Activated CD8-positive, alpha-beta T cell treated with anti-CD3 and anti-CD28 coated beads, Interleukin-2, amount 10 ng/mL, durations not matched to agents 7 days and 5 days (primary cell): ENCODE measurements at regions not wholly inside any gene's neighbourhood (a gene's known extent, or its start where the extent isn't known, plus 50 kb on each side); places are given as distances from the start of the nearest gene placed in this dataset.
"Not testable (repeated sequence)": the region's sequence is repeated elsewhere in the genome, so short reads cannot be mapped to it uniquely, and the experiment has no call there.

Experiments used
- ATAC-seq: fragments of 150-1000 bp; cut with Tn5 transposase; one replicate; pipeline ENCODE4 v1.10.0; 2021; ENCODE audit warnings: moderate library complexity
- CTCF ChIA-PET: fragments of 350-600 bp; sonication (Branson Sonifier 250); formaldehyde crosslinking; loops from one replicate; lab custom pipeline; 2021; ENCODE audit warnings: antibody characterized with exemption; lab: Charles Lee
- POLR2A ChIA-PET: fragments of 350-600 bp; sonication (Branson Sonifier 250); formaldehyde crosslinking; loops from one replicate; lab custom pipeline; 2021; ENCODE audit warnings: antibody characterized with exemption; lab: Charles Lee
- DNase-seq: peaks from one replicate; pipeline ENCODE4 v3.0.0-alpha.2; 2020
- H3K27ac Mint-ChIP-seq: one replicate; pipeline ENCODE4 v1.8.0; 2021; ENCODE audit warnings: mild to moderate bottlenecking, mixed read lengths
- H3K27me3 Mint-ChIP-seq: one replicate; pipeline ENCODE4 v1.8.0; 2021; ENCODE audit warnings: low read depth, mixed read lengths
- H3K36me3 Mint-ChIP-seq: one replicate; pipeline ENCODE4 v1.8.0; 2021; ENCODE audit warnings: low read depth, mixed read lengths
- H3K4me1 Mint-ChIP-seq: one replicate; pipeline ENCODE4 v1.8.0; 2021; ENCODE audit warnings: low read depth, mixed read lengths
- H3K4me3 Mint-ChIP-seq: one replicate; pipeline ENCODE4 v1.8.0; 2021; ENCODE audit warnings: mild to moderate bottlenecking, mixed read lengths
- H3K9me3 Mint-ChIP-seq: one replicate; pipeline ENCODE4 v1.8.0; 2022; ENCODE audit warnings: mixed read lengths; ENCODE audit not compliant: insufficient read depth

GRCh38 chr13:84774111-84774510 is 891.8 kb upstream of the SLITRK1 start:
- no peak overlapping the region for H3K4me3 Mint-ChIP-seq
- H3K27ac Mint-ChIP-seq: no peak overlapping the region
- H3K9me3 Mint-ChIP-seq: no peaks in the 10 kb centered on the region
- H3K27me3 Mint-ChIP-seq: no peaks in the 10 kb centered on the region
- ATAC-seq (no peak), DNase-seq (no peak)
- H3K36me3 Mint-ChIP-seq: no peaks in the 10 kb centered on the region
- no peaks in the 10 kb centered on the region for H3K4me1 Mint-ChIP-seq
- ChIA-PET CTCF (no interaction called here), POLR2A (no interaction called here)

- H3K27ac Mint-ChIP-seq: no peak overlapping the region
- ChIA-PET POLR2A (no interaction called here), CTCF (no interaction called here)
- no peaks in the 10 kb centered on the region for H3K27me3 Mint-ChIP-seq
- no peak overlapping the region for H3K4me3 Mint-ChIP-seq
- no peak for DNase-seq
- no peaks in the 10 kb centered on the region for H3K4me1 Mint-ChIP-seq
- H3K9me3 Mint-ChIP-seq: no peaks in the 10 kb centered on the region
- no peaks in the 10 kb centered on the region for H3K36me3 Mint-ChIP-seq
- ATAC-seq: no peak
Observed at GRCh38 chr13:84760956-84761355, 878.7 kb upstream of the SLITRK1 start.

GRCh38 chr13:84749126-84749525 is 866.9 kb upstream of the SLITRK1 start:
- ChIA-PET POLR2A (no interaction called here), CTCF (no interaction called here)
- no peaks in the 10 kb centered on the region for H3K9me3 Mint-ChIP-seq
- no peaks in the 10 kb centered on the region for H3K4me1 Mint-ChIP-seq
- no peak overlapping the region for H3K4me3 Mint-ChIP-seq
- no peaks in the 10 kb centered on the region for H3K36me3 Mint-ChIP-seq
- no peak for ATAC-seq
- H3K27me3 Mint-ChIP-seq: no peaks in the 10 kb centered on the region
- DNase-seq: no peak
- no peak overlapping the region for H3K27ac Mint-ChIP-seq

GRCh38 chr13:84745051-84745551 is 862.8 kb upstream of the SLITRK1 start:
- DNase-seq: no peak
- H3K4me3 Mint-ChIP-seq: no peak overlapping the region
- no peak overlapping the region for H3K27ac Mint-ChIP-seq
- ATAC-seq: no peak
- H3K9me3 Mint-ChIP-seq: no peaks in the 10 kb centered on the region
- no peaks in the 10 kb centered on the region for H3K4me1 Mint-ChIP-seq
- no peaks in the 10 kb centered on the region for H3K27me3 Mint-ChIP-seq
- CTCF ChIA-PET: no interaction called here
- no peaks in the 10 kb centered on the region for H3K36me3 Mint-ChIP-seq
- POLR2A ChIA-PET: no interaction called here

DNA sequence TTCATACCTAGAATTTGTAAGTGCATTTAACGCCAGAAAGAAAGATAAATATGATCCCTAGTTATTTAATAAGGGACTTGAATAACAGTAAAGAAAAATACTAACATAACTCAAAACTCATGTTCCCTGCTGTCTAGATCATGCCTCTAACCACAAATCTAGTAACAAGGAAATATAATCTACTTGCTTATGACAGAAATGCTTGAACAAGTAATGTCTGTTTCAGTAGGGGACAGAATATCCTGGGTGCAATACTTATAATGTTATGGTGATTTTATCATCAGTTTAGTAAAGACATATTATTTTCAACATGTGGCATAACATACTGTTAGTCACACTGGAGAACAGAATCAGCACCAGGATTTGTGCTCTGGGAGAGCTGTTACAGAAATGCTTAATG is 861.9 kb upstream of the SLITRK1 start:
- ChIA-PET POLR2A (no interaction called here), CTCF (no interaction called here)
- no peak overlapping the region for H3K27ac Mint-ChIP-seq
- no peak for DNase-seq
- no peaks in the 10 kb centered on the region for H3K9me3 Mint-ChIP-seq
- no peaks in the 10 kb centered on the region for H3K27me3 Mint-ChIP-seq
- no peak for ATAC-seq
- H3K4me3 Mint-ChIP-seq: no peak overlapping the region
- H3K4me1 Mint-ChIP-seq: no peaks in the 10 kb centered on the region
- H3K36me3 Mint-ChIP-seq: no peaks in the 10 kb centered on the region

DNA sequence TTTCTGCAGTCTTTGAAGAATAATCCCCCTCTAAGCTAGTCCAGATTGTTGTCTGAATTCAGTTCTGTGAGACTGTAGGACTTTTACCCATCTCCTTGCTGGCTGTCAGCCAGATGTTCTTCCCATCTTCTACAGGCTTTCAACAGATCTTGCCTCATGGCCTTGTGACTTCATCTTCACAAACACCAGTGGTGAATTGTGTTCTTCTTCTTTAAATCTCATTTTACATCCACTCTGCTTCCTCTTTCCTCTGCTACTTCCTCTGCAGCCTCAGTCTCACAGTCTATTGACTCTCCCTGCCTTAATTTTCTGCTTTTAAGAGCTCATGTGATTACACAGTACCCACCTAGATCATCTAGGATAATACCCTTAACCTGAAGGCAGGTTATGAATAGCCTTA is 859.0 kb upstream of the SLITRK1 start:
- no peaks in the 10 kb centered on the region for H3K36me3 Mint-ChIP-seq
- H3K4me1 Mint-ChIP-seq: no peaks in the 10 kb centered on the region
- ChIA-PET CTCF (no interaction called here), POLR2A (interaction anchor here (0.5 kb wide), 1 partner anchor 27 kb away, joined by 3 read pairs; no protein-coding TSS in a partner anchor)
- H3K4me3 Mint-ChIP-seq: no peak overlapping the region
- DNase-seq (no peak), ATAC-seq (no peak)
- H3K27me3 Mint-ChIP-seq: no peaks in the 10 kb centered on the region
- H3K27ac Mint-ChIP-seq: no peak overlapping the region
- no peaks in the 10 kb centered on the region for H3K9me3 Mint-ChIP-seq

GRCh38 chr13:84739021-84739420 is 856.7 kb upstream of the SLITRK1 start:
- Mint-ChIP-seq H3K27me3 (no peaks in the 10 kb centered on the region), H3K9me3 (no peaks in the 10 kb centered on the region), H3K27ac (no peak overlapping the region), H3K36me3 (no peaks in the 10 kb centered on the region), H3K4me1 (no peaks in the 10 kb centered on the region), H3K4me3 (no peak overlapping the region)
- ChIA-PET POLR2A (no interaction called here), CTCF (no interaction called here)
- DNase-seq: no peak
- ATAC-seq: no peak

DNA sequence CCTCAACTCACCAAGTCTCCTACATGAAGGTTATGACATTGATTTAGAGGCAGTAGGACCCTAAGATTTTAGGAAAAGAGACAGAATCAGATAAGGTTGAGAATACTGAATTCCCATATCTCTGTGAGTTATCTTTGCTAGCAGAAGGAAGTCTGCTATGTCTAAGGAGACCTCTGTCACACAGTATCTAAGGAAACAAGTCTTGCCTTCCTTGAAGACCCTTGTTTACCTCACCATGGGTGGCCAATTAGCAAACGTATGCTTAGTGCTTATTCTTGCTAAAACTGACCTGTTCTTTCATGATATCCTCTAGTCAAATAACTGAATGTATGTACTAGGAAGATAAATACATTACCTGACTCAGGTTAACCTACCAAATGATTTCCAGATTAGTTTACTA is 855.4 kb upstream of the SLITRK1 start:
- no peaks in the 10 kb centered on the region for H3K4me1 Mint-ChIP-seq
- no peak overlapping the region for H3K4me3 Mint-ChIP-seq
- no peaks in the 10 kb centered on the region for H3K36me3 Mint-ChIP-seq
- H3K27me3 Mint-ChIP-seq: no peaks in the 10 kb centered on the region
- H3K27ac Mint-ChIP-seq: no peak overlapping the region
- DNase-seq (no peak), ATAC-seq (no peak)
- POLR2A ChIA-PET: no interaction called here
- H3K9me3 Mint-ChIP-seq: no peaks in the 10 kb centered on the region
- CTCF ChIA-PET: no interaction called here

DNA sequence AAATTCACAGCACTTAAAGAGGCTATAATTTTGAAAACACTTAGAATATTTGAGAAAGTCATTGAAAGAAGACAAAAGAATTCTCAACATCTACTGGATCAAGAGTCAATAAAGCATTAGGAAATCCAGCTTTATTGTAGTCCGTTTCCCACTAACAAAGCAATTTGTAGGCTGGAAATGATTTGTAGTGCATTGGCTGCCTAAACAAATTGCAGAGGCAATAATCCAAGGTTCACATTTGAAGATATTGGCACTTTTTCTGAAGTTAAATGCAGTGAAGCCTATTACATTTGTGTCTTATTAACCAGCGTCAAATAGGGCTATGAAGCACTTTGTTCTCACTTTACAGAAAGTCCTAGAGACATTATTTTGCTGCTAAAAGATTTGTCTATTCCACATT is 848.1 kb upstream of the SLITRK1 start:
- no peaks in the 10 kb centered on the region for H3K36me3 Mint-ChIP-seq
- CTCF ChIA-PET: no interaction called here
- ATAC-seq: no peak
- no peaks in the 10 kb centered on the region for H3K27me3 Mint-ChIP-seq
- no peaks in the 10 kb centered on the region for H3K4me1 Mint-ChIP-seq
- POLR2A ChIA-PET: no interaction called here
- no peak for DNase-seq
- no peaks in the 10 kb centered on the region for H3K9me3 Mint-ChIP-seq
- H3K4me3 Mint-ChIP-seq: no peak overlapping the region
- no peak overlapping the region for H3K27ac Mint-ChIP-seq

DNA sequence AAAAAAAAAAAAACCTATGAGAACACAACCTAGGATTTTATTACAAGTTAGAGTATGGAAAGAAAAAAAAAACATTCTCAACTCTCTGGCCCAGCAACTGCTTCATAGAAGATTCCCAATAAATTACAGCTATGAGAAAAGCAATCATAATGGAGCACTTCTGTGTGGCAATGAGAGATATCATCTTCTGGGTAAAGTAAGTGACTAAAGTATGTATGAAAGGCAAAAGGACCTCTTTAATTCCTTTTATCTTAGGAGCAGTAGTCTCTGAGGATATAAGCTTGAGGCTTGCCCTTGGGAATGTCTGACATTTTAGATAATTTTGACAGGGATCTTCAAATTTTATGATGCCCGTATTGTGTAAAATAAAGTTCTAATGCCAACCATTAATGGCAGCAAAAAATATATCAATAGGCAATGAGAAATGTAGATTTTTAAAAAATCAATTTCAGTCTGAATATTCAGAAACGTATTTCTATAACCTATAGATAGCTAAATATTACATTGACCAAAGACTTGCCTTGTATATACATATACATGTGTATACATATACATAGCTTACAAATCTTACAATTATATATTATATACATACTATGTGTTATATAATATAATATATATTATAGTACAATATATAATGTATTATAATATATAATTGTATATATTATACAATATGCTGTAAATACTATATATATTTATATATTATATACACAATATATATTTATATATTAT is 823.9 kb upstream of the SLITRK1 start:
- Mint-ChIP-seq H3K9me3 (no peaks in the 10 kb centered on the region), H3K27me3 (no peaks in the 10 kb centered on the region), H3K4me3 (no peak overlapping the region), H3K27ac (no peak overlapping the region), H3K4me1 (no peaks in the 10 kb centered on the region), H3K36me3 (no peaks in the 10 kb centered on the region)
- POLR2A ChIA-PET: no interaction called here
- DNase-seq: no peak
- CTCF ChIA-PET: no interaction called here
- peak; percentile 60 for ATAC-seq

GRCh38 chr13:84702174-84702573 is 819.9 kb upstream of the SLITRK1 start:
- no peaks in the 10 kb centered on the region for H3K27me3 Mint-ChIP-seq
- ATAC-seq: no peak
- no peak overlapping the region for H3K27ac Mint-ChIP-seq
- POLR2A ChIA-PET: no interaction called here
- no peaks in the 10 kb centered on the region for H3K36me3 Mint-ChIP-seq
- no peak for DNase-seq
- H3K4me1 Mint-ChIP-seq: no peaks in the 10 kb centered on the region
- CTCF ChIA-PET: no interaction called here
- H3K9me3 Mint-ChIP-seq: no peaks in the 10 kb centered on the region
- no peak overlapping the region for H3K4me3 Mint-ChIP-seq

GRCh38 chr13:84697591-84697990 is 815.3 kb upstream of the SLITRK1 start:
- H3K36me3 Mint-ChIP-seq, POLR2A ChIA-PET, H3K4me3 Mint-ChIP-seq, ATAC-seq, H3K4me1 Mint-ChIP-seq, H3K27me3 Mint-ChIP-seq, CTCF ChIA-PET, H3K27ac Mint-ChIP-seq, H3K9me3 Mint-ChIP-seq, DNase-seq: not testable (repeated sequence)

DNA sequence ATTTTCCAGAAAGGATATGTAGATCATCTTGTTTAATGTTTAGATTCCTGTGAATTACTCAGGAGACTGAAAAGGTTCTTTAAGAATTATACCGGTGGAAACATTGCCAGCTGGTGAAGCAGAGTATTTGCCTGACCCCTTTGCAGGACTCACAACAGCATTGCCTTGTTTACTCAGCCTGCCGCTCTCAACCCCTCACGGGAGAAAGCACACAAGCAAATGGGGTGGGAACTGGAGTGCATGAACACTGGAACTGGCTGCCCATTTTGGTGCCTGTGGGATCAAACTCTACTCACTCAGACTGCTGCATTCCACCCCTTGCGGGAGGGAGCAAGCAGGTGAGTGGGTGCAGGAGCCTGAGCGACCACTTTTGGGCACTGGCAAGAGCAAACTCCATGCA is 804.7 kb upstream of the SLITRK1 start:
- no peaks in the 10 kb centered on the region for H3K9me3 Mint-ChIP-seq
- DNase-seq (no peak), ATAC-seq (no peak)
- H3K36me3 Mint-ChIP-seq: no peaks in the 10 kb centered on the region
- no peak overlapping the region for H3K27ac Mint-ChIP-seq
- ChIA-PET CTCF (no interaction called here), POLR2A (no interaction called here)
- H3K4me1 Mint-ChIP-seq: no peaks in the 10 kb centered on the region
- no peak overlapping the region for H3K4me3 Mint-ChIP-seq
- no peaks in the 10 kb centered on the region for H3K27me3 Mint-ChIP-seq
